GM12891 (cell line): ENCODE measurements at regions not wholly inside any gene's neighbourhood (a gene's known extent, or its start where the extent isn't known, plus 50 kb on each side); places are given as distances from the start of the nearest gene placed in this dataset.

ENCODE experiments used
- POLR2A ChIP-seq: IDR thresholded peaks from 2 replicates; pipeline ENCODE4 v1.6.1; 2011; ENCODE audit warnings: low read depth, low read length, control low read depth
- POLR2AphosphoS5 ChIP-seq: IDR thresholded peaks from 2 replicates; pipeline ENCODE4 v1.6.1; 2011; ENCODE audit warnings: low read depth, low read length, control low read depth

DNA sequence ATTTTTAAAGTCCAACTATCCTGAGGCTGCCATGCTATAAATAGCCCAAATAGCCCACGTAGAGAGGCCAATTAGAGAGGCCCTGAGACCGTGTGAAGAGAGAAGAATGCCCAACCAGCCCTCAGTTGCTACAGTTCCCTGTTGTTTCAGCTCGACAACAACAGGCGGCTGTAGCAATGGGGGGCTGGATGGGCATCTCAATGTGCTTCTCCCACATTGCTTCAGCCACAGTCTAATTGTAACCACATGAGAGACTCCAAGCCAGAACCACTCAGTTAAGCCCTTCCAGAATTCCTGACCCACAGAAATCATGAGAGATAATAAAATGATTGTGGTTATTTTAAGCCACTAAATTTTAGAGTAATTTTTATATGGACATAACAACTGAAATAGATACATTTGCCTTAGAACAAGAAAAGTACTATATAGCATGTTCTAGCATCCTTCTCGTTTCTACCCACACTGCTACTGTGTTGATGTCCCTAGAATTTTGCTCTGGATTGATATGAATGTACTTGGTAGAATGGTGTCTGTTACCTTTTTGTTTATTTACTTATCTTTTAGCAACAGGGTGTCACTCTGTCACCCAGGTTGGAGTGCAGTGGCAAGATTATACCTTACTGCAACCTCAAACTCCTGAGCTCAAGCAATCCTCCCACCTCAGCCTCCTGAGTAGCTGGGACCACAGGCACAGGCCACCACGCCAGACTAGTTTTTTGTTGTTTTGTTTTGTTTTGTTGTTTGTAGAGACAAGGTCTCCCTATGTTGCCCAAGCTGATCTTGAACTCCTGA is 436.4 kb downstream of the BCOR start:
- TF ChIP-seq POLR2AphosphoS5 (no peak), POLR2A (no peak)
